ENCODE measurements at regions not wholly inside any gene's neighbourhood (a gene's known extent, or its start where the extent isn't known, plus 50 kb on each side); places are given as distances from the start of the nearest gene placed in this dataset.

GRCh38 chr9:118967901-118968300 is 401.3 kb downstream of the BRINP1 start:
- DNase-seq (ENCODE audit: low read depth in 4 of 4, low spot score in 2 of 4), result no peak

GRCh38 chr9:118975736-118976135 is 393.5 kb downstream of the BRINP1 start:
- no peak for DNase-seq (ENCODE audit: low read depth in 4 of 4, low spot score in 2 of 4)

- no peak for DNase-seq (ENCODE audit: low read depth in 4 of 4, low spot score in 2 of 4)
Measured at GRCh38 chr9:118976160-118976559, 393.1 kb downstream of the BRINP1 start.

- no peak for DNase-seq (ENCODE audit: low read depth in 4 of 4, low spot score in 2 of 4)
Measured at GRCh38 chr9:118984607-118985006, 384.6 kb downstream of the BRINP1 start.

- no peak for DNase-seq (ENCODE audit: low read depth in 4 of 4, low spot score in 2 of 4)
Measured at GRCh38 chr9:118985851-118986250, 383.4 kb downstream of the BRINP1 start.

GRCh38 chr9:118987167-118987566 is 382.1 kb downstream of the BRINP1 start:
- DNase-seq (ENCODE audit: low read depth in 4 of 4, low spot score in 2 of 4), result no peak

GRCh38 chr9:118990949-118991348 is 378.3 kb downstream of the BRINP1 start:
- no peak for DNase-seq (ENCODE audit: low read depth in 4 of 4, low spot score in 2 of 4)

- no peak for DNase-seq (ENCODE audit: low read depth in 4 of 4, low spot score in 2 of 4)
Measured at GRCh38 chr9:118991366-118992285, 377.6 kb downstream of the BRINP1 start.

GRCh38 chr9:118992813-118993794 is 376.1 kb downstream of the BRINP1 start:
- no peak for DNase-seq (ENCODE audit: low read depth in 4 of 4, low spot score in 2 of 4)

- DNase-seq (ENCODE audit: low read depth in 4 of 4, low spot score in 2 of 4), result no peak
Measured at GRCh38 chr9:118993965-118994364, 375.3 kb downstream of the BRINP1 start.

- no peak for DNase-seq (ENCODE audit: low read depth in 4 of 4, low spot score in 2 of 4)
Measured at GRCh38 chr9:119002491-119002890, 366.7 kb downstream of the BRINP1 start.

GRCh38 chr9:119003201-119003611 is 366.0 kb downstream of the BRINP1 start:
- no peak for DNase-seq (ENCODE audit: low read depth in 4 of 4, low spot score in 2 of 4)

- no peak for DNase-seq (ENCODE audit: low read depth in 4 of 4, low spot score in 2 of 4)
Measured at GRCh38 chr9:119003882-119004617, 365.2 kb downstream of the BRINP1 start.

- DNase-seq (ENCODE audit: low read depth in 4 of 4, low spot score in 2 of 4), result peak in 3 of 4 donors; percentile 44 to 79 (median 50)
Measured at GRCh38 chr9:119004618-119004990, 364.6 kb downstream of the BRINP1 start.

- no peak for DNase-seq (ENCODE audit: low read depth in 4 of 4, low spot score in 2 of 4)
Measured at GRCh38 chr9:119005162-119005561, 364.1 kb downstream of the BRINP1 start.

- no peak for DNase-seq (ENCODE audit: low read depth in 4 of 4, low spot score in 2 of 4)
Measured at GRCh38 chr9:119009249-119009648, 360.0 kb downstream of the BRINP1 start.

GRCh38 chr9:119020284-119020683 is 349.0 kb downstream of the BRINP1 start:
- no peak for DNase-seq (ENCODE audit: low read depth in 4 of 4, low spot score in 2 of 4)

- DNase-seq (ENCODE audit: low read depth in 4 of 4, low spot score in 2 of 4), result no peak
Measured at GRCh38 chr9:119020730-119021333, 348.4 kb downstream of the BRINP1 start.

- no peak for DNase-seq (ENCODE audit: low read depth in 4 of 4, low spot score in 2 of 4)
Measured at GRCh38 chr9:119026120-119026519, 343.1 kb downstream of the BRINP1 start.
